ENCODE measurements at regions not wholly inside any gene's neighbourhood (a gene's known extent, or its start where the extent isn't known, plus 50 kb on each side); places are given as distances from the start of the nearest gene placed in this dataset.

DNA sequence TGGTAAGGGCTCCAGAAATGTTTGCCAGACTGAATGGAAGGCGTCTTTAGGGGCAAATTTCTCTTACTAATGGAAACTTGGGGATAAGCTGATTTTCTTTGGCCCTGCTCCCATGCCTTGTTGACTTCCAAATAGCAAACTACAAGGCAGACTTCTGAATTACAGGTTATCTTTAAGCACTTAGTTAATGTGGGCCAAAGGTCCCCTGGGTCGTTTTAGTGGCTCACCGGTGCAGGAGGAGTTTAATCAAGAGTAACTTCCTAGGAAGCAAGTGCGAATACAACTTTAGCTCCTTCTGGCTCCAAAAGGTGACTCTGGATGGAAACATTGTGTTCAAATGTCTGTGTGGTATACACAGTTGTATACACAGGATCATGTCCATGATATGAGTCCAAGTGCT, 323.6 kb downstream of the SLITRK2 start:
- no peak for TF ChIP-seq CTCF (optimal IDR thresholded peaks at IDR 0.05 in 1 of 3, IDR thresholded peaks at IDR 0.05 in 1 of 3, conservative IDR thresholded peaks at IDR 0.05 in 1 of 3; ENCODE audit: extremely low read depth in 1 of 3, insufficient read depth in 2 of 3, low read length in 3 of 3)
- no peak for TF ChIP-seq EZH2 (IDR thresholded peaks at IDR 0.05; ENCODE audit: low read length)

Data from keratinocyte (primary cell).